ENCODE measurements at regions not wholly inside any gene's neighbourhood (a gene's known extent, or its start where the extent isn't known, plus 50 kb on each side); places are given as distances from the start of the nearest gene placed in this dataset.
"Not testable (repeated sequence)": the region's sequence is repeated elsewhere in the genome, so short reads cannot be mapped to it uniquely, and the experiment has no call there.

DNA sequence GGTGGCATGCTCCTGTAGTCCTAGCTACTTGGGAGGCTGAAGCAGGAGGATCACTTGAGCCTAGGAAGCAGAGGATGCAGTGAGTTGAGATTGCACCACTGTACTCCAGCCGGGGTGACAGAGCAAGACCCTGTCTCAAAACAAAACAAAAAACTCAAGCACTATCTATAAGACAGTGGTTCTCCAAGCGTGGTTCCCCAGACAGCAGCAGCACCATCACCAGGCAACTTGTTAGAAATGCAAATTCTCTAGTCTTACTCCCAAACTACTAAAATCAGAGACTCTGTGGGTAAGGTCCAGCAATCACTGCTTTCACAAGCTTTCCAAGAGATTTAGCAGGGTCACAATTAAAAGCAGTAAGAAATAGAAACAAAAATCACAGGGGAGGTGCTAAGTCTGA, 177.0 kb upstream of the KCTD7 start:
- H3K79me2 ChIP-seq (replicated peaks; ENCODE audit: insufficient read depth); H3K4me1 Mint-ChIP-seq; H3K27me3 Mint-ChIP-seq (ENCODE audit: insufficient read depth, low read depth, poor library complexity); H3K27ac Mint-ChIP-seq; H3K9me2 ChIP-seq (ENCODE audit: insufficient read depth); H3K27ac ChIP-seq (ENCODE audit: low read depth); H3K4me2 ChIP-seq; H2AFZ ChIP-seq; H3F3A ChIP-seq (replicated peaks; ENCODE audit: low read depth); H3K36me3 ChIP-seq (ENCODE audit: insufficient read depth); H4K20me1 ChIP-seq (replicated peaks; ENCODE audit: insufficient read depth); H3K4me3 ChIP-seq; H3K27me3 ChIP-seq (ENCODE audit: insufficient read depth); H3K4me3 Mint-ChIP-seq; H3K9me3 Mint-ChIP-seq; ATAC-seq; H3K36me3 Mint-ChIP-seq (ENCODE audit: low read depth); DNase-seq (ENCODE audit: low spot score); H3K4me1 ChIP-seq (ENCODE audit: insufficient read depth): not testable (repeated sequence)
- TF ChIP-seq, protein P1, sequence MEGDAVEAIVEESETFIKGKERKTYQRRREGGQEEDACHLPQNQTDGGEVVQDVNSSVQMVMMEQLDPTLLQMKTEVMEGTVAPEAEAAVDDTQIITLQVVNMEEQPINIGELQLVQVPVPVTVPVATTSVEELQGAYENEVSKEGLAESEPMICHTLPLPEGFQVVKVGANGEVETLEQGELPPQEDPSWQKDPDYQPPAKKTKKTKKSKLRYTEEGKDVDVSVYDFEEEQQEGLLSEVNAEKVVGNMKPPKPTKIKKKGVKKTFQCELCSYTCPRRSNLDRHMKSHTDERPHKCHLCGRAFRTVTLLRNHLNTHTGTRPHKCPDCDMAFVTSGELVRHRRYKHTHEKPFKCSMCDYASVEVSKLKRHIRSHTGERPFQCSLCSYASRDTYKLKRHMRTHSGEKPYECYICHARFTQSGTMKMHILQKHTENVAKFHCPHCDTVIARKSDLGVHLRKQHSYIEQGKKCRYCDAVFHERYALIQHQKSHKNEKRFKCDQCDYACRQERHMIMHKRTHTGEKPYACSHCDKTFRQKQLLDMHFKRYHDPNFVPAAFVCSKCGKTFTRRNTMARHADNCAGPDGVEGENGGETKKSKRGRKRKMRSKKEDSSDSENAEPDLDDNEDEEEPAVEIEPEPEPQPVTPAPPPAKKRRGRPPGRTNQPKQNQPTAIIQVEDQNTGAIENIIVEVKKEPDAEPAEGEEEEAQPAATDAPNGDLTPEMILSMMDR (conservative IDR thresholded peaks at IDR 0.05; ENCODE audit: low read depth in 2 of 2), result peak in 1 of 2 experiments; percentile 15; a peak in 1 of 4 replicates

DNA sequence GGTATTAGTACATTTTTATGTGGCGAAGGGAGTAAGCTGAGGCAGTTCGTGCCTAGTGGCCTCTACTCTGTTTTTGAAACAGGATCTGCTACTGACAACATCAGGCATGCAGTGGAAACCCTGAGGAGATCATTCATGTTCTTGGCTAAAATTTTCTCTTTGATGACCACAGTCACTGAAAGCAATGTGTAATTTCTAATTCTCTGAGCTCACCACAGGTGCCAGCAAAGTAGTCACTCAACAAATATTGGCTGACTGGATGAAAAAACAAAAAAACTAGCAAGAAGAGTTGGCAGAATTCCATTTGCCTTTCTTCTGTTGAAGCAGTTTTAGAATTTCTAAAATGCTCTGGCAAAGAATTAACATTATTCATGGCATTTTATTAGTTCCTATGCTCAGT, 176.5 kb upstream of the KCTD7 start:
- Histone ChIP-seq H3F3A (replicated peaks; ENCODE audit: low read depth) (no peaks in the 10 kb centered on the region), H3K27ac (ENCODE audit: low read depth) (no peak overlapping the region), H3K4me3 (no peak overlapping the region), H3K4me1 (ENCODE audit: insufficient read depth) (no peaks in the 10 kb centered on the region), H3K27me3 (ENCODE audit: insufficient read depth) (no peaks in the 10 kb centered on the region), H3K4me2 (no peak overlapping the region), H4K20me1 (replicated peaks; ENCODE audit: insufficient read depth) (no peaks in the 10 kb centered on the region; the same call in 1 of the 2 replicates), H3K36me3 (ENCODE audit: insufficient read depth) (no peaks in the 10 kb centered on the region), H3K9me2 (ENCODE audit: insufficient read depth) (no peaks in the 10 kb centered on the region), H3K79me2 (replicated peaks; ENCODE audit: insufficient read depth) (no peaks in the 10 kb centered on the region), H2AFZ (no peak overlapping the region)
- DNase-seq (ENCODE audit: low spot score) (no peak), ATAC-seq (no peak)
- Mint-ChIP-seq H3K4me3 (no peak overlapping the region), H3K4me1 (no peaks in the 10 kb centered on the region), H3K27ac (no peak overlapping the region), H3K27me3 (ENCODE audit: insufficient read depth, low read depth, poor library complexity) (no peaks in the 10 kb centered on the region), H3K36me3 (ENCODE audit: low read depth) (no peaks in the 10 kb centered on the region; the same call in 2 of the 3 replicates), H3K9me3 (no peaks in the 10 kb centered on the region; the same call in 2 of the 3 replicates)
- TF ChIP-seq, protein P2, sequence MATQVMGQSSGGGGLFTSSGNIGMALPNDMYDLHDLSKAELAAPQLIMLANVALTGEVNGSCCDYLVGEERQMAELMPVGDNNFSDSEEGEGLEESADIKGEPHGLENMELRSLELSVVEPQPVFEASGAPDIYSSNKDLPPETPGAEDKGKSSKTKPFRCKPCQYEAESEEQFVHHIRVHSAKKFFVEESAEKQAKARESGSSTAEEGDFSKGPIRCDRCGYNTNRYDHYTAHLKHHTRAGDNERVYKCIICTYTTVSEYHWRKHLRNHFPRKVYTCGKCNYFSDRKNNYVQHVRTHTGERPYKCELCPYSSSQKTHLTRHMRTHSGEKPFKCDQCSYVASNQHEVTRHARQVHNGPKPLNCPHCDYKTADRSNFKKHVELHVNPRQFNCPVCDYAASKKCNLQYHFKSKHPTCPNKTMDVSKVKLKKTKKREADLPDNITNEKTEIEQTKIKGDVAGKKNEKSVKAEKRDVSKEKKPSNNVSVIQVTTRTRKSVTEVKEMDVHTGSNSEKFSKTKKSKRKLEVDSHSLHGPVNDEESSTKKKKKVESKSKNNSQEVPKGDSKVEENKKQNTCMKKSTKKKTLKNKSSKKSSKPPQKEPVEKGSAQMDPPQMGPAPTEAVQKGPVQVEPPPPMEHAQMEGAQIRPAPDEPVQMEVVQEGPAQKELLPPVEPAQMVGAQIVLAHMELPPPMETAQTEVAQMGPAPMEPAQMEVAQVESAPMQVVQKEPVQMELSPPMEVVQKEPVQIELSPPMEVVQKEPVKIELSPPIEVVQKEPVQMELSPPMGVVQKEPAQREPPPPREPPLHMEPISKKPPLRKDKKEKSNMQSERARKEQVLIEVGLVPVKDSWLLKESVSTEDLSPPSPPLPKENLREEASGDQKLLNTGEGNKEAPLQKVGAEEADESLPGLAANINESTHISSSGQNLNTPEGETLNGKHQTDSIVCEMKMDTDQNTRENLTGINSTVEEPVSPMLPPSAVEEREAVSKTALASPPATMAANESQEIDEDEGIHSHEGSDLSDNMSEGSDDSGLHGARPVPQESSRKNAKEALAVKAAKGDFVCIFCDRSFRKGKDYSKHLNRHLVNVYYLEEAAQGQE (IDR thresholded peaks at IDR 0.05; ENCODE audit: unreplicated experiment), result no peak
- TF ChIP-seq ZNF331 (CRISPR knock-in tag; IDR thresholded peaks at IDR 0.05; ENCODE audit: low read depth), result no peak
- no peak for TF ChIP-seq STAT1 (IDR thresholded peaks at IDR 0.05; ENCODE audit: unreplicated experiment)
- TF ChIP-seq JUNB (IDR thresholded peaks at IDR 0.05; ENCODE audit: unreplicated experiment), result no peak
- no peak for TF ChIP-seq EZH2phosphoT487 (IDR thresholded peaks at IDR 0.05; ENCODE audit: unreplicated experiment)
